NCI-H146 treated with DMSO at 0.1 percent for 48 hours (cell line): ENCODE measurements at regions not wholly inside any gene's neighbourhood (a gene's known extent, or its start where the extent isn't known, plus 50 kb on each side); places are given as distances from the start of the nearest gene placed in this dataset.

Source experiments
- DNase-seq: peaks from one replicate; lab custom pipeline; 2025; ENCODE audit not compliant: unreplicated experiment; lab: John Stamatoyannopoulos, UW

DNA sequence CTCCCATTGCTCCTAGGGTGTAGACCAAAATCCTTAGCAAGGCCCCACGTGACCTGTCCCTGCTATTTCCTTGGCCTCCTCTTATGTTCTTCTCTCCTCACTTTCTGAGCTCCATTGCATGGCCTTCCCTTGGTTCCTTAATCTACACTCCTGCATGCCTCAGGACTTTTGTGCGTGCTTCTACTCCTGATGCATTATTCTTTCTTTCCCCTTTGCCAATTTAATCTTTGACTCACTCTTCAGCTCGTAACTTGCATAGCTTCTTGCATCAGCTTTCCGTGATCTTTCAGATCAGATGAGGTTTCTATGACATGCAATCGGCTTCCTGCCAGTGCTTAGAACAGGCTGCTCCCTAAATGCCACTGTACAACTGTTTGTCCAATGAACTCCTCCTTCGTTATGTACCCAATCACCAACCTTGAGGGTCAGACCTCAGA lies 261.6 kb upstream of the CADM1 start:
- no peak for DNase-seq

DNA sequence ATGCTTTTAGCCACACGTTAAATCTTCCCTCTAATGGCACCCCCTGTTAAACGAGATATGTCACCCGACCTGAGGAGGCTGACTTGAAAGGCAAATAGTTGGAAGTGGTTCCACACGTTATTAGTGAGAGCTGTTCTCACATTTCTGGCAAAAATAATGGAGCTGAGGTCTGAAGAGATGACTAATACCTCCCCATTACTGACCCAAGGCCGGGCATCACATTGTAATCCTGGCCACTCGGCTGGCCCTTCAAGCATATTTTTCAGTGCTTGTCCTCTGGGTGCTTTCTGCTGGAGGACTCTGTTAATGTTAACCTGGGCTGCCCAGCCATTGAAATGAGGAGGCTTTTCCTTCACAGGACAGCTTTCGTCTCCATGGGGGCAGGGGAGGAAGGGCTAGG lies 260.0 kb upstream of the CADM1 start:
- no peak for DNase-seq

DNA sequence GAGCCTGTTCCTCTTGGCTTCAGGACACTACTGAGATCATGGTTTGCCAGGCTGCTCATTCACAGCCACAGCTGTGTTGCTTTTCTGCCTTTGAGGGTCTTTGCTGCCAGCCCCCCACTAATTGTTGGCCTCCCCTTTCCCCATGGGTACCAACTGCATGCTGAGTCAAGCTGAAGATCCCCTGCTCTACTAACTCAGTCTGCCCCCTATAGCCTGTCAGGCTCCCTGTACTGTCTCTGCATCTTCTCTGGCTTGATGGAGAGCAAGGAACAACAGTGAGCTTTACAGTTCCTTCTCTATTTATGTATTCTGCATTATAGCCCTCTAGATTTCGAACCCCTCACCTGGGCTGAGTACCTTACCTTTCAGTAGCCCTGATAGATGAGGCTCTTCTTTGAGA lies 257.6 kb upstream of the CADM1 start:
- DNase-seq, result no peak

DNA sequence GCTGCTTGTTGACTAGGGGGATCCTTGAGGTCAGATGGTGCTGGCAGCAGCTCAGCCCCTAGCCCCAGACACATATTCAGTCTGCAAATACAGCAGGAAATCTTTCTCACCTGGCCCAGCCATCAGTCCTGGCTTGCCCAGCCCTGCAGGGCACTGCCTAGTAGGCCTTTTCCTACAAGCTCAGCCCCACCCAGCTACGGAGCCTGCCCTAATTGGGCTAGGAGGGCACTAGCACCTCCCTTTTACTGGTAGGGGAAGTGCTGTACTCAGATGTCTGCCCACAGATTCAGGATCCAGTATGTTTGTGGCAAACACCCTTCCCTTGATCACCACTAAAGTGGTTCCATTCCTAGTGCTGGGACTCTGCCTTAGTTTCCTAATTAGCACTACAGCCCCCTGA lies 257.1 kb upstream of the CADM1 start:
- DNase-seq, result no peak

DNA sequence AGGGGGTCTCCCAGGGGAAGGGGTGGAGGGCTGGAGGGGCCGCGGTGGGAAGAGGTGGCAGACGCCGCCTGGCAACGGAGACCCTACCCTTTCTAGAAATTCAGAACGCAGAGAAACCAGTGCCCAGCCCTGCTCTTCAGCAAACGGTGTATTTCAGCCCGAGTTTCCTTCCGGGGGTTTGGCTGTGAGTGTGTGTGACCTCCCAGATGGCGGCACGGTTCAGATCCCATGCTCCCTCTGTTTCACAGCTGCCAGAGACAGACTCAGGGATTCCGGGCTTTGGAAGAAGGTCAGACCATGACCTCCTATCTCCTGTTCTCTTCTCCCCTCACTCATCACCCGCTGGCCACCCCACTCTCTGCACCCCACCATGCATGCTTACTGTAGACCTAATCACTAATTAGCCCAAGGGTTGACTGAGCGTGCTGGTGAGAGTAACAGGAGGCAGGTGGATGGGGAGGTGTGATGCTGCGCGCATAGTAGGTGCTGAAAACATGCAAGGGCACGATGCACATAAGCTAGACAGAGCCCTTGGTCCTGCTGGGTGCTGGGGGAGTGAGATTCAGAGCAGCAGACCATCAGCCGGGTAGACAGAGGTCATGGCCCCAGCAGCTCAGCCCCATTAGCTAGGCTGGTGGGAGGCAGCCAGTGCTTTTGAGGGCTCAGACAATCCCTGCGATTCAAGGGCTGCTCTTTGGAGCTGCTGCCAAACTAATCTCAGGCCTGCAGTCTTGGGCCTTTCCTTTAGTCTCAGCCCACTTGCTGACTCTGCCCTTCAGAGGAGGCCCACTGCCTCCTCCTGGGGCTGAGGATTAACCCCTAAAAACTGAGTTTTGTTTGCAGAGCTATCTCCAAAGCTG lies 256.5 kb upstream of the CADM1 start:
- DNase-seq, result no peak

DNA sequence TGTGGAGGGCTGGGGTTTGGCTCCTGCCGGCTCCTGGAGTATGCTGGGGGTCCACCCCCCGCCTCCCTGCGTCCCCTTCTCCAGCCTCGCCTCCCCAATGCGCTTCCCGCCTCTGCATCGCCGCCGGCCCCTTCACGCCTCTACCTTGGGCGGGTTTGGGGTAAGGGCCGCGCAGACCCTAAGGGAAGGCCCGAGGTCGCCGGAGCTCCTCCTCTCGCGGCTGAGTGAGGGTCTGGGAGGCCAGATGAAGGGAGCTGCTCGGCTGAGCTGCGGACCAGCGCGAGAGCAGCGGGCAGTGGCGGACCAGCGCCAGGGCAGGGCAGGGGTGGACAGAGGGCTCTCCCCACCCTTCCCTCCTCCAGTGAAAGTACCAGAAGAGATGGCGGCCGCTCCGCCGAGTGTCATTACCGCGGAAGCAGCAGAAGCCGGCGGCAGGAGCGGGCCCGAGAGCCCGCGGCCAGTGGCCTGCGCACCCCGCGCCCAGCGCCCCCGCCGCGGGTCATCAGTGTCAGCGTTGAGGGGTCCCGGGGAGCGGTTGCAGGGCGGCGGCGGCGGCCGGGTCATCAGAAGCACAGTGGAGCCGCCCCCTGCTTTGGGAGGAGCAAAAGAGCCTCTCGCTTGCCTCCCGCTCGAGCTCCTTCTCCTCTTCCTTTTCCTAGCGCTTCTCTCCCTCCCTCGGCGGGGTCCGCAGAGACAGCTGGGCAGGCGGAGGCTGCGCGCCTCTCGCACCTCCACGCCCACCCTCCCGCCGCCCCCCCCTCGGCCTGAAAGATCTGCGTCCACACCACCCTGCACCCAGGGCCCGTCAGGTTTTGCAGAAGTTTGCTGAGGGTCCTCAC lies 255.6 kb upstream of the CADM1 start:
- DNase-seq, result no peak

DNA sequence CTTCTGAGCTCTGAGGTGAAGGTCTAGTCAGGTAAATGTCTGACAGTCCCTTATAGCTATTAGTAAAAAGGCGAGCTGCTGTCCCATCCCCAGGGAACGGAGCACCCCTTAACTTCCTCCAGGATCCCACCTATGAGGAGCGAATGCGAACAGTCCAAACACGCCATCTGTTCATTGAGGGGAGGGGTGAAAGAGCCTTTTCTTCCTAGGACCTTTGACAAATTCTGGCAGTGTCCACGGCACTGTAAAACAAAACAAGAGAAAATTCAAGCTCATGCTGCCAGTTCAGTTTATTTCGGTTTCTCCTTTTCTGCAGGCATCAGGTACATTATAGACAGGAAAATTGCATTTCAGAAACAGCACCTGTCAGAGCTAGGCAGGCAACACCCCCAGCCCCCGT lies 253.8 kb upstream of the CADM1 start:
- DNase-seq, result no peak

DNA sequence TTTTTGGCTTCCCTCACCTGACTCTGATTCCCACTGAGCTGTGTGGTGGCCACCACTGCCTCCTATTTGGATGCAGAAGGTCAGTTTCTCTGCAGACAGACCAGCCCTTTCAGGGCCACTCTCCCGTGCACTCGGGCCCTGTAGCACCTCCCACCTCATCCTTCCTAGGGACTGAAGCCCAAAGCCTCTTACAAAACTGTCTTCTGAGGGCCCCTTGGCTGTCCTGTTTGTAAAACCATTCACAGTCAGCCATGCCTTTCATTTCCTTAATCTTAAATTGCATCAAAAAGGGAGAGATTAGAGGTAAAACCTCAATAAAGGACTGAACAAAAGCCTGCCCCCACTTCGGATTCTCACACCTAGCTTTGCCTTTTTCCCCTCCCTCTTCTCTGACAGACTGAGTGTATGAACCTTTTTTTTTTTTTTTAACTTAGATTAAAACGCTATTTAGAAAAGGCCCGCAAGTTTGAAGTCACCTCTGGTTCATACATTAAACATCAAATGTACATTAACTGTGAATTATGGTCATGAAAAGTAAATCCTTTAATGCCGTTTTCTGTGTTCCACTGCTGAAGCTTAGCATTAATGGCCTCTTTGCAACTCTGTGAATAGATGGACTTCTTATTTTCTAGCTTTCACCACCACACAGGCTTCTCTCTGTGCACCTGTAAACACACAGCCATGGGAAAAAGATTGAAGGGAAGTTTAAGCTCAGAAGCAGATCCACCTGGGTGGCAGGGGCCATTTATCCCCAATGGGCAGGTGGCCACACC lies 247.2 kb upstream of the CADM1 start:
- no peak for DNase-seq

DNA sequence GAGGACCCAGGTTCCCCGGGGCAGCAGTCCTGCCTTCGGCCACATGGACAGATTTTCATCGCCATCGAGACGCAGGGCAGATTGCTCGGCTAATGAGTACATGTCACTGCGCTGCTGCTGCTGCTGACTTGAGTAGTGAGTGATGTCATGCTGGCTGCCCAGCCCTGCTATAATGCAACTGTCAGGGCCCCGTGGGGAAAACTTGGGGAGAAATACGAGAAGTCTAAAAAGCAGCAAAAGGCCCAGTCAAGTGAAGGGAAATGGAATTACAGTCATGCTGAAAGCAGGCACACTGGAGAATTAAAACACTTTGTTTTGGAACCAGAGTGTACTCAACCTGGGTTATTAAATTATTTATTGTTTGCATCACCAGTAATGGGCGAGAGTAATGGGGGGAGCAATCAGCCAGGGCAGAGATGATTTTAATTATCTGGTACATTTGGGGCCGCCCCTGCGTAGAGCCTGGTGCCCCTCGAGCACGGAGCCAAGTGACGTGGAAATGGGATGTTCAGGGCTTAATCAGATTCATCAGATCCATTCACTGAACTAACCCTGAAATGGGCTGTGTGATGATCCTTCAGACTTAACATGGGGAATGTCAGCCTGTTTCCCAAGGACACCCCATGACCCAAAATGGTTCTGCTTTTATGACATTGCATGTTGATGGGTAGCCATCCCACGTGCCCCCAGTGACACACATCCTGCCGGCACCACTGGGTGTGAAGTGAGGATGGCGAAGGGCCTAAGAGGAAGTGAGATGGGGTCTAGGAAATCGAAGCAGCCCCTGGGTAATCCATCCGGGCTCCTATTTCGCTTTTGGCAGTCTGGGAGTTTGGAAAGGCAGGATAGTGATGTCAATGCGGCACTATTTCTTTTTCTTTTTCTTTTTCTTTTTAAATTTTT lies 241.6 kb upstream of the CADM1 start:
- no peak for DNase-seq

DNA sequence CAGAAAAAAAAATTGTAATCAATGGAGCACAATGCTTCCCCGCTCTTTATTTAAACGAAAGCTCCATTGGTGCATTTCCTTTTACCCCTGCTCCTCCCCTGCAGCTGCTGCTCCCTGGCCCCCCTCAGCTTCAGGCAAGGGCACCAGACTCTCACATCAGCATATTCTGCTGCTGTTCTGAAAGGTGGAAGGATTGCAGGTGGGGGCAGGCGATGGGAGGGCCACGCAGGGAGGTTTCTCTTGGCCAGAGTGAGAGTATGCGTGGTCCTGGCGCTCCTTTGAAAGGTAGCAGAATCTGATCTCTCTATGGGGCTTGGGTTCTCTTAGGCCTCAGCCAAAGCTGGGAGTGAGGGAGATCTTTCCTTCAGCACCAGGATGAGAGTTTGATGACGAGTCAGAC lies 240.9 kb upstream of the CADM1 start:
- no peak for DNase-seq

DNA sequence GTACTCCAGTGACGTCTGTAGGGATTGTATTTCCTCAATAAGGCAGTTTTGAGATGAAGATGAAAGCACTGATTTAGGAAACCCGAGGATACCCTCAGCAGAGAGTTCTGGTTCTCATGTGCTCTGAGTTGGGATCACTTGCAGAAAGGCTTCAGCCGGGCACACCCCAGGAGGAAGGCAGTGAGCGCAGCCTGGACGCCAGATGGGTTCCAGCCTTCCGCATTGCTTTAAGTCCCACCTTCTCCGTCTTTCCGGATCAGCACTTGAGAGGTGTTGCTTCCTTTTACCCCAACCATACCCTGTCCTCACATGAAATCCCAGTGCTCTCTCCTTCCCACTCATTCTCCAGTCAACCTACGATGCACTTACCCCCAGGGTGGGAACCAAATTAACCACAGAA lies 239.5 kb upstream of the CADM1 start:
- DNase-seq, result no peak

DNA sequence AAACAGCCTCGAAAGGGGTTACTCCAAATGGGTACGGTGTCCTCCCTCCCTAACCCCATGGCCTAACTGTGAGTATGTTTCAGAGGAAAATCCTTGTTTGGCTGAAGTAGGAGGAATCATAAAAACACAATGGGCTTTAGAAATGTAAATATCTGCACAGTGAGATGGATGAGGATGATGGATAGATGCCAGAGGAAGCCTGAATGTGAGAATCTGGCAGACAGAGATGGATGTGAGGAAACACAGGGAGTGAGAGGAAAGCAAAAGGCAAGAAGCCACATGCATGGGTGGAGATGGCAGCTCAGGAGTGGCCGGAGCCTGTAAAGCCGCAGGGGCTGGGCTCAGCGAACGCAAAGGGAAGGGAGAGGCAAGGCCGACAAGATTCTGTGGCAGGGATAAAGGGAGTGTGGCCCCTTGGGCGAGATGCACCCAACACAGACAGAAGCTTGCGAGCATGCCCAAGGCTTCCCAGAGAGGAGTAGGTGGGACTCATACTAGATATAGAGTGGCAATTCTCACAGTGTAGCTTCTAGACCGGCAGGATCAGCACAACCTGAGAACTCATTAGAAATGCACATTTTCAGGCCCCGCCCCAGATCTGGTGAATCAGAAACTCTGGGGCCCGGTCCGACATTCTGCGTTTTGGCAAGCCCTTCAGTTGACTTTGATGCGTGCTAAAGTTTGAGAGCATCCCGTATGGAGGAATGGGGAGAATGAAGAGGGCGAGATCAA lies 237.3 kb upstream of the CADM1 start:
- DNase-seq, result no peak

DNA sequence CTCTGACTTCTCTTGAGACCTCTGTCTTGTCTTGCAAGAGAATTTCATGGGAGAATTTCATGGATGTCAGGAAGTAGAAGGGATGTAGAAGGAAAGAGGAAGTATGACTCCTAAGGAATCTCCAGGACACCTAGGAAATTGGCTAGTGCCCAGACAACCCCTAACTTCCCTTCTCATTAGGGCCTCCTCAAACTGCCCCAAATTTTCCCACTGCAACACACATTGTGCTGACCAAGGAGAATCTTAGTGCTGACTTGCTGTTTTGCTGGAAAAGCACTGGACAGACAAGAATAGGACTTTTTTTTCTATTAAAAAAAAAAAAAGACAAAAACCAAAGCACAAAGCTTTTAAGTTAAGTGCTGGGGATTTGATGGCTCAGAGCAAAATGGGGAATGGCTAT lies 236.1 kb upstream of the CADM1 start:
- DNase-seq, result no peak

DNA sequence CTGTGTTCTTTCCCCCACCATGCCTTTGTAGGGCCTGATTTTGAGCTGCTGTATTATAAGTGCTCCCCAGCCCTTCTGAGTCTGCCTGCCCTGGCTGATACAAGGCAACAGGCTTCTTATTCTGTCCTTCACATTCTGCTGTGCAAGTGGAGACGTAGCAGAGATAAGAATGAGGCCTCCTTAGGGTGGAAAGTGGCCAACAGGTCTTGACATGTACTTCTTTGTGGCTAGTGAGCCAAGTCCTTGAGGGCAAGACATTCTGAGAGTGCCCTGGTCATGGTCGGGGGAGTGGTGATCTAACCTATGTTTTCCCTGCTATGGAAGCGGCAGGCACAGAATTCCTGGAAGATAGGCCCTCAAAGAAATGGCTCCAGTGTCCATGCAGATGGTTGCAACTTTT lies 235.7 kb upstream of the CADM1 start:
- no peak for DNase-seq

DNA sequence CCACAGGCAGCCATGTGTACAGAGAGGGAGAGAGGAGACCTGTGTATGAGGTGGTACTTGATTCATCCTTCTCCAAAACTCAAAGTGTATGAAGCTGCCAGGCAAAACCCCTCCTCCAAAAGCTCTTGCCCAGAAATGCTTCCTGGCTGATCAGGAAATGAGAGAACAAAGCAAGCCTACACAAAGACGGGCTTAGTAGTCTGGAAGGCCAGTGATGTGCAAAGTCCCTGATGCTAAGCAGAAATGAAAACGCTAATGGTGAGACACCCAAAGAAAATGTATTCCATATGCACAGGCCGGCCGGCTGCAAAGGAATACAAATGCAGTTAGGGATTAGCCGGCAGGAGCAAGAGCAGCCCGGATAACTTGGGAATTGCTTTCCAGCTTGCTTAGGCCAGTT lies 234.9 kb upstream of the CADM1 start:
- no peak for DNase-seq

DNA sequence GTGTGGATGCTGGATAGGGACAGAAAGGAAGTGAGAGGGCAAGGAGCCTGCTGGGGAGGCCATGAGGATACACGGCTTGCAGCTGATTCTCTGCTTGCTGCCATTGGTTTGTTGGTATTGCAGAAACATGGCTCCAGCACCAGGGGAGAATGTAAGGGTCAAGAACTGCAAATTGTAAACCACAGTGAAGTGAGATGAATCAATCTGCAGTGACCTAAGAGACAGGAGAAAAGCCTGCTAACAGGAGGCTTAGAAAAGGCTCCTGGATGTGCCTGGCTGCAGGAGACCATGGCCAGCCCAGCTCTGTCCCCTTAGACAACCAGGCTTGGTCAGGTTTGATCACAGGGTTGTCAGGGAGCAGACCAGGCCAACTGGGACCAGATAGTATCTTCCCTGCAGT lies 233.7 kb upstream of the CADM1 start:
- no peak for DNase-seq

DNA sequence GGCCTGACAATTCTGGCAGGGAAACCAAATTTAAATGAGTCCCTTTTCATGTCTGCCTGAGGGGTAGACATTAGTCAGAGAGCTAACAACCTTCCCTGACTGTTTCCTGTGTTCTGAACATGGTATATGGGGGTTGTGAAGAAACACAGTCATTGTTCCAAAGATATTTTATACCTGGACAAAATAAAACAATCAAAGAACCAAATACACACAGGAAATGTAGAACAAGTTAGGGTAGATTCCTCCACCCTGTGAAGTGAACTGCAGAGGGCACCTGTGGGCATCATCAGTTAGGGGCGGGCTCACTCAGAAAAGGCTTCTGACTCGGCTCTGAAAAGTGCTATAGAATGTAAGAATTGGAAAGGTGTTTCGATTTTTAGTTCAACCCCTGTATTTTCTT lies 231.9 kb upstream of the CADM1 start:
- no peak for DNase-seq

DNA sequence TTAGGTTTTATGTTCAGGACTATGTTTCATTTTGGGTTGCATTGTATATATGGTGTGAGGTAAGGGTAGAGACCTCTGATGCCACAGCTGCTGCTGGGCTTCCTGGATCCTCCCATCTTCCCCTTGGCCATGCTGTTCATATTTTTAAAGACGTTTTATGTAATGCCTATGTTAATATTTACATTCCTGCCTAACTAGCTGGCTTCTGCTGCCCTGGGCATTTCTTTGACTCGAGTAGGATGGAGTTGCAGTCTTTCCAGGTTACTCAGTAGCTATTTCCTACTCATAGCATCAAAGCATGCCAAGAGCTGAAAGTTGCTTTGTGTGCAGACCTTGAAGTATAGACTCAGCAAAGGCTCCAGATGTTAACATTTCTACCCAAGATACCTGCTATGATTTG lies 220.5 kb upstream of the CADM1 start:
- DNase-seq, result no peak

DNA sequence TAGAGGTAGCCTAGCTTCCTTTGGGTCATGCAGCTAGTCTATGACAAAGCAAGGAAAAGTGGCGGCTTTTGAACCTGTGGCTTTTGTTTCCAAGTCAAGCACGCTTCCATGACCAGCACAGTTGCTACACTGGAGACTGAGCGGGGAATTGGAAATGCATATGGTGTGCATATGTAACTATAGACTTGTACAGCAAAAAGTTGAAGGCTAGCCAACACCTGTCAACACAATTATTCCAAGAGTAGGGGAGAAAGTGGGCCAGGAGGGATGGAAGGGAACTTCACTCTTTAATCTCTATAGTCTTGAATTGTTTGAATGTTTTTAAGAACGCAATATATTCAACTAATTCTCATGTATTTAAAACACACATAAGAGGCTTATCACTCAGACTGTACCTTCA lies 218.5 kb upstream of the CADM1 start:
- DNase-seq, result no peak
